ENCODE measurements at regions not wholly inside any gene's neighbourhood (a gene's known extent, or its start where the extent isn't known, plus 50 kb on each side); places are given as distances from the start of the nearest gene placed in this dataset.

DNA sequence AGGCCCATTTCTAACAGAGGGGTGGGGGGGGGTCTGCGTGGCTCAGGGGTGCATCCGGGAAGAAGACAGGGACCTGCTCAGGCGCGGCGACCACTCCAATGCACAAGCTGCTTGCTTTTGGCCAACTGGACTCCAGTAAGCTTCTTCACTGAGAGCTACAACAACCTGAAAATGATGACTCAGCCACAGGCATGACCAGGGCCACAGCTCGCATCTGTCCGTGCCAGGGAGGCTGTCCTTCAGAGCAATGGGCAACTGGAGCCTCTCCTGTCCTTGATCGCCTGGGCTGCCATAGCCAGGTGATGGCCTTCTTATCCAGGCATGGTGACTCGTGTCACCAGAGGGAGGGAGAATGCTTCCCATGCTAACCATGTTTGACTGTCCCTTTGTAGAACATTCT is 81.6 kb upstream of the RNF32 start:
- no peaks in the 10 kb centered on the region for H3K36me3 Mint-ChIP-seq

DNA sequence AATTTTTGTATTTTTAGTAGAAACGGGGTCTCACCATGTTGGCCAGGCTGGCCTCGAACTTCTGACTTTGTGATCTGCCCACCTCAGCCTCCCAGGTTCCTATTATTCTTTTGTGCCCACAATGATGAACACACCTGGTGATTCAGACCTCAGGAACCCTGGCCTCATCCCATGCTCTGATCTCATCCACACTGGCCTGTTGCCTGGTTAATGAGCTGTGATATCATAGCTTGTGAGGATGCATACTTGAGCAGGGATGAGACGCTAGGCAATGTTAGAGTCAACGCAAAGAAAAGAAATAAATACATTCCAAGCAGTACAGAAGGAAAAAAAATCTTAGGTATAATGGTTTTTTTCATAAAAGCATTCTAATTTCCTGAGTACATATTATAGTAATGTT is 82.4 kb upstream of the RNF32 start:
- no peak for ATAC-seq
- Mint-ChIP-seq H3K27ac (peak overlapping the region in 1 of 2 donors; percentile 36), H3K9me3 (peaks cover 0 to under 1% of the 10 kb centered on the region in 2 donors), H3K36me3 (no peaks in the 10 kb centered on the region)
- DNase-seq (ENCODE audit: low spot score in 2 of 2), result no peak

More for the DNA sequence above, 81.6 kb upstream of the RNF32 start:
- Mint-ChIP-seq H3K27ac (no peak overlapping the region), H3K9me3 (peaks cover 4 to 8% of the 10 kb centered on the region in 2 donors)
- ATAC-seq, result no peak
- DNase-seq (ENCODE audit: low spot score in 2 of 2), result no peak

DNA sequence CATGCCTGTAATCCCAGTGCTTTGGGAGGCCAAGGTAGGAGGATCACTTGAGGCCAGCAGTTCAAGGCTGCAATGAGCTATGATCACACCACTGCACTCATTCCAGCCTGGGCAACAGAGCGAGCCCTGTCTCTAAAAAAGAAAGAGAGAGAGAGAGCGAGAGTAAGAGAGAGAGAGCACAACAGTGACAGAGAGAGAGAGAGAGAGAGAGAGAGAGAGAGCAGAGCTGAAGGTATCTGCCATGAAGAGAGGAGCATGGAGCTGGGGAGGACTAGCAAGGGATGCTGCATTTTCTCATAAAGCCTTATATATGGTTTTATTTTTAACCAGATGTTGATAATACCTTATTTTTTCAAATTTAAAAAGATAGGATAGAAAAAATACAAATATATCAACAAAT is 84.5 kb upstream of the RNF32 start:
- ATAC-seq, result no peak
- Mint-ChIP-seq H3K9me3 (no peaks in the 10 kb centered on the region), H3K27ac (no peak overlapping the region), H3K36me3 (no peaks in the 10 kb centered on the region)
- DNase-seq (ENCODE audit: low spot score in 2 of 2), result no peak

DNA sequence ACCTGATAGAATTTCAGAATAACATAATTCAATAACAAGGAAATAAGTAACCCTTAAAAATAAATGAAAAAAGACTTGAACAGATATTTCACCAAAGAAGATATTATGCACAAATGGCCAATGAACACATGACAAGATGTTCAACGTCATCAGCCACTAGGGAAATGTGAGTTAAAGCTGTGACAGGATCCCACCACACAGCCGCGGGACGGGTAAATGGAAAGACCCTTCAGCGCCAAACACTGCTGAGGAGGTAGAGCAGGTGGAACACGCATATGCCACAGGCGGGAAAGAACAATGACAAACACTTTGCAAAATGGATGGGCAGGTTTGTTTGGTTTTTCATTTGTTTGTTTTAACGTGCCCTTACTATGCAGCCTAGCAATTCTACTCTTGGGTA is 86.1 kb upstream of the RNF32 start:
- no peaks in the 10 kb centered on the region for H3K36me3 Mint-ChIP-seq
- no peak overlapping the region for H3K27ac Mint-ChIP-seq
- H3K9me3 Mint-ChIP-seq, result peaks cover 0 to 2% of the 10 kb centered on the region in 2 donors
- no peak for ATAC-seq
- no peak for DNase-seq (ENCODE audit: low spot score in 2 of 2)

DNA sequence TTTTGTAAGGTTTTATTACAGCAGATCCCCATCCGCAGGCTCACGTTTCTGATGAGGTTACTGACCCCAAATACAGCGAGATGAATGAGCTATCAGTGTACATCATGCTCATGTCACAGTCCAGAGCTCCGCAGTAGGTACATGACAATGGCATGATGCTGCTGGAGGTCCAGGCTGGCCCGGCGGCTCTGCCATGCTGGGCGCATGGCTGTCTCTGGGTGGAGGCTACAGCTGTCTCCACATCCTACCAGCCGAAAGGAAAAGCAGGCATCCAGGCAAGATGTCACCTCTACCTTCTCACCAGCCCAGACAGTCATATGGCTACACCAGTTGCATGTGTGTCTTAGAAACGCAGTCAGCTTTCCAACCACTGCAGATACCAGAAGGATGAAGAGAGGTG is 90.9 kb upstream of the RNF32 start:
- no peak for ATAC-seq
- DNase-seq (ENCODE audit: low spot score in 2 of 2), result no peak
- Mint-ChIP-seq H3K27ac (no peak overlapping the region), H3K9me3 (peaks cover 7 to 9% of the 10 kb centered on the region in 2 donors), H3K36me3 (peaks cover 0 to 9% of the 10 kb centered on the region in 2 donors)

DNA sequence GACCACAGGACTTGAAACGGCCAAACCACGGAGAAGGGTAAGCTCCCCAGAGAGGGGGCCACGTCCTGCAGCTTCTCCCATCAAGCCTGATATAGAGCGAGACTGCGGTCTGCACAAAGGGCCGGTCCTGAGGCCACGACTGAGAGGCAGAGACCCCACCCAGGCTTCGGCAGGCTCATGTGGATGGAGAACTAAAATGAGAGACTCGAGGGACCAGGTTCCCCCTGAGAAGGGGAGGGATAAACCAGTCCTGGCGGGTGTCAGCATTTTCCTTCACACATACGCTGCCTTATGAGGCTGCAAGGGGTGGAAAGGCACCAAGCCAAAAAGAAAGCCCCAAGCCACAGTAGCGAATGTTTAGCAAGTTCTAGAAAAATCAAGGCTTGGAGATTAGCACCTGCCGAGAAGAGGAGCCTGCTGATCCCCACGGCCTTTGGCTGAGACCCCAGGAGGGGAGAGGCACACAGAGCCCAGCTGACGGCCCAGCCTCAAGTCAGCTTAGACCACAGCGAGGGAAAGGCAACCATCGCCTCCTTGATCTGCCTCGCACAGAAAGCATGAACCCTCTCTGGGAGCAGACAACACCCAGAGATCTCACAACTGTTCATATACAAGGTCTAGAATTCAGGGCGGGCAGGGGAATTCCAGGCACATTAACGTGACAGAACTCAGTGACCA is 92.6 kb upstream of the RNF32 start:
- DNase-seq (ENCODE audit: low spot score in 2 of 2), result no peak
- Mint-ChIP-seq H3K9me3 (peaks cover 7 to 9% of the 10 kb centered on the region in 2 donors), H3K36me3 (peaks cover 0 to 9% of the 10 kb centered on the region in 2 donors), H3K27ac (no peak overlapping the region)
- no peak for ATAC-seq

DNA sequence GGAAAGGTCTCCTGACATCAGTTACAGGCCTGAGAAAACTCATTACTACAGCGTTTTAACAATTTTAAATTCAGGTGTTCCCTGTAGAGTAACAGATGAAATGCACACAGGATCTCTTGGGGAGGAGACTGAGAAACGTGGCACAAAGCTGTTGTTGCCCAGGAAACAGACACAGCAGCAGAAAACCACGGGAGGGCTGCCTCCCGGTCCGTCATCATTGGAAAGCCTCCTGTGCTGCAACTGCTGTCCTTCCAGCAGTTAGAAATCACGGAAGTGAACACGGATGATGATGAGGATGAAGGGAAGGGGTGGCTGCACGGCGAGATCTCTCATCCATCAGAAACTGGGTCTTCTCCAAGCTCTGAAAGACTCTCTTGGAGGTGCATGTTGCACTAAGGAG is 94.6 kb upstream of the RNF32 start:
- Mint-ChIP-seq H3K27ac (no peak overlapping the region), H3K9me3 (peaks cover 7 to 9% of the 10 kb centered on the region in 2 donors), H3K36me3 (peaks cover 0 to 9% of the 10 kb centered on the region in 2 donors)
- no peak for DNase-seq (ENCODE audit: low spot score in 2 of 2)
- ATAC-seq, result no peak

DNA sequence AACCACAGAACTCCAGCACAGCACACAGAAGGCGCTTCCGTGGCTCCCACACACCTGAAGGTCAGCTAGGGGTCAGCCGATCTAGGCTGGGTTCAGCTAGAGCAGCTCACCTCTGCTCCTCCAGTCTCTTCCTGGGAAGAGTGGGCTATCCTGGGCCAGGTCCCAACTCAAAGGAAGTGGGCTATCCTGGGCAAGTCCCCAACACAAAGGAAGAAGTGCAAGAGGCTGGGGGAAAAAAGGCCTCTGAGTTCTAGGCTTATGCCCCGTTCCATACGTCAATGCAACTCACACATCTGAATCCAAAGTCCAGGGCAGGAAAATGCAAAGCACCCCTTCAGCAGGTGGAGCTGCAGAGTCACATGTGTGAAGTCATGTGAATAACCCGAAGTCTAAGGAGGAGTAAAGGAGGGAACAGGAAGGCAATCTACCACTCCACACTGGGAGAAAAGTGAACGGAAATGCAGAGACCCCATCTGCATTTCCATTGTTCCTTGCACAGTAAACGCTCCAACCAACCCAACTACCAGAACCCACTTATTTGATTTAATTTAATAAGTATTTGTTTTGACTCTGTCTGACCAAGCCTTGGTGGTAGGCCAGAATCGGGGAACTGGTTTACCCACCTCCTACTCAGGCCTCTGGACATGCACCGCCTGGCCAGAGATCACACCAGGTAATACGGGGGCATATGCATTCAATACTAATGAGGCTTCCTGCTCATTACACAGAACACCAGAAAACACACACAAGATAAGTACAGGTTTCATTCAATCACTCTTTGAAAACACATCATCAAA is 95.5 kb upstream of the RNF32 start:
- peaks cover 0 to 9% of the 10 kb centered on the region in 2 donors for H3K36me3 Mint-ChIP-seq

DNA sequence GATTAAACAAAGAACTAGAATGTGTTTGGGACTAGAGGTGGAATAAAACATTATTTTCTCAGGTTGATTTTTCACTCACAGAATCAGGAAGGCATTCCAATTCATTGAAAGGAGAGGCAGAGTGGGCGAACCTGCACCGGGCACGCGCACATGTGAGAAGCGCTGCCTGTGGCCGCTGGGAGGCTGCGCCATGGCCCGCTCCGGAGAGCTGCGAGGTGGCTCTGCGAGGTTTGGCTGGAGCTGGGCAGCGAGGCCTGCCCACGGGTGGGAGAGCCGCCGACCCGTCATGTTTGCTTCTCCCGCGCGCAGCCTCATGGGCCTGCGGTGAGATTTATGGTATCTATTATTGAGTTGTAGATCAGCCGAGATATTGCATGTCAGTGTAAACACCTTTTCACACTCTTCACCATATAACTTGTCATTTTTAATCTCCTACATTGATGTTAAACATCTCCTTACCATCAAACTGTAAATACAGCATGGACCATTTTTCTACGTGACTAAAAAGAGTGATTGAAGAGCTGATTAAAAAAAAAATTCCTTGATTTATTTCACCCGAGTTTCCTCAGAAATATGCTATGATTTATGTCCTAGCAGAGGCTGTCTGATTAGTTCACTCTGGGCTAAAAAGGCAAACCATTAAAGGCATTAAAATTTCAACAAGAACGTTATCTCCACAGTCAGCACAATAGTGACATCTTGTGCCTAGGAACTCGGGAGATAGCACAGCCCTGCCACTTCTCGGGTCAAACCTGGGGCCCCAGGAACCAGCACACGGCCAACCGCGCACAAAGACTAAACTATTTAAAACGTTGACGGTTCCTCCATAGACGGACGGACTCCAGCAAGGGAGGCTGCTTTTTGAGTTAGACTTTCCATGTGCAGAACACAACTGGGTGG is 96.6 kb upstream of the RNF32 start:
- DNase-seq (ENCODE audit: low spot score in 2 of 2) (no peak), ATAC-seq (no peak)
- Mint-ChIP-seq H3K9me3 (peaks cover 5 to 7% of the 10 kb centered on the region in 2 donors), H3K27ac (no peak overlapping the region), H3K36me3 (peaks cover 0 to 9% of the 10 kb centered on the region in 2 donors)

More for the DNA sequence above, 95.5 kb upstream of the RNF32 start:
- ATAC-seq, result no peak
- no peak for DNase-seq (ENCODE audit: low spot score in 2 of 2)
- Mint-ChIP-seq H3K9me3 (peaks cover 7 to 9% of the 10 kb centered on the region in 2 donors), H3K27ac (no peak overlapping the region)

DNA sequence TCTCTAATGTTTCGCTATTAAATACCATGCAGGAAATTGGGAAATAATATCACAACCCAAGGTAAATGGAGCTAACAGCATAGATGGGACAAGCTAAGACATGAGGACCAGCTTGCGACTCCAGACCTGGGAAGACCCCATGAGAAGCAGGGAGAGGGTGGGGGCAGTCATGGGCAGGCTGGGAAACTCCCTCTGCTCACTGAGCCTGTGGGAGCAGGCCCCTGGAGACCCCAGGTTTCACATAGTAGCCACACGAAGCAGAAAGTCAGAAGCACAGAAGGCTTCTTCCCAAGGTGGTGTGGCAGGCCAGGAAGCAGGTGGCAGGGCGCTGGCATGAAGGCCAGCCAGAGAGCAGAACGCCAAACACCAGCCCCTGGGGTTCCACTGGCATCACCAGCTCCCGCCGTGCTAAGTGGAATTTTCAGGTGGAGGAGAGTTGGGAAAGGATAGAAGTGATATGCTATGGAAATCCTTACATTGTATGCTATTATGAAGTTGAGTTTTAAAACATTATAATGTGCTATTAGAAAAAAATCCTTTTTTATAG is 99.9 kb upstream of the RNF32 start:
- no peak for ATAC-seq
- H3K36me3 Mint-ChIP-seq, result no peaks in the 10 kb centered on the region

DNA sequence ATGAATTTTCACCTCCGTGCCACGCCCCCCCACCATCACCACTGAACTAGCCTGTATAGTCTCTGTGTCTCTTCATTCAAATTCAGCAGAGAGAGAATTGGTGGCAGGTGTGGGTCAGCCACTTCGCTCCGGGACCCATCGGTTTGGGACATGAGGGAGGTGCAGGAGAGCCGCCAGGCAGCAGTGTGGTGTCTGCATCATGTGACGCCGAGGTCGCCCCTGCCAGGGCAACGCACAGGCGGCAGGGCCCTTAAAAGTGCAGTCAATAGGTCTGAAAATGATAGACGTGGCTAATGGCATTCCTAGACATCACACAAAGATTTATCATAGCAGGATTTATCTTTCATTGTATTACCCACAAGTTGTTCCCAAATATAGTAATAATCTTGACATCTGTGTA is 100.6 kb upstream of the RNF32 start:
- DNase-seq (ENCODE audit: low spot score in 2 of 2) (no peak), ATAC-seq (no peak)
- Mint-ChIP-seq H3K36me3 (no peaks in the 10 kb centered on the region), H3K9me3 (no peaks in the 10 kb centered on the region), H3K27ac (no peak overlapping the region)

More for the DNA sequence above, 99.9 kb upstream of the RNF32 start:
- H3K9me3 Mint-ChIP-seq, result no peaks in the 10 kb centered on the region
- DNase-seq (ENCODE audit: low spot score in 2 of 2), result no peak
- H3K27ac Mint-ChIP-seq, result no peak overlapping the region

DNA sequence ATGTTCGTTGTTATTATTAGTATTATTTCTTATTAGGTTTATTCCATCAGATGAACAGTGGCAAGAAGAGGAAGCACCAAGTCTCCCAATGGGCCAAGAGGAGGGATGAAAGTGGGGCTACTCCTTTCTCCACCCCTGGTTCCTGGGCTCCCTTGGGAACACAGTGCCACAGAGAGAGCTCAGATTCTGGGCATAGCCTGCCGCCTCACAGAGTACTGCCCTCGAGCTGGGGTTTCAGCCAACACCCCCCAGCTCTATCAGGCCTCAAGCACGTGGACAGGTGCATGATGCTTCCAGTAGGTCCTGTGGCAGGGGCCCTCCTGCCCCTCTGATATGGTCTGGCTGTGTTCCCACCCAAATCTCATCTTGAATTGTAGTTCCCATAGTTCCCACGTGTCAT is 103.6 kb upstream of the RNF32 start:
- Mint-ChIP-seq H3K9me3 (no peaks in the 10 kb centered on the region), H3K27ac (no peak overlapping the region), H3K36me3 (no peaks in the 10 kb centered on the region)
- ATAC-seq (no peak), DNase-seq (ENCODE audit: low spot score in 2 of 2) (no peak)

DNA sequence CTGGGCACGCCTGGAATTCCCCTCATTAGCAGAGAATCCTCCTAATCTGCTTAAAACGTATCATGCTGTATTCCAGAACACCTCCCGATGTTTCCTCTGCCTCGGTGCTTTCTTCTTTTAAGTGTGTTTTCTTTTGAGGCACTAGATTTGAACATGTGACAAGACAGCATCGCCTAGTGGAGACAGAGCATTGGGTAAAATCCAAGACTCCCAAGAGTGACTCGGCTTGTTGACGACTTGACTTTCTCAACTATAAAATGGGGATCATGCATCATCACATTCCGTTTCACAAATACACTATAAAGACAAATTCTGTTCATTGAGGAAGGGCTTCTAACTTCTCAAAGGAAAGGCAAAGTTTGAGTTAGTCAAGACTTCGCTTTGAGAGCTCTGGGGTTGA is 105.6 kb upstream of the RNF32 start:
- Mint-ChIP-seq H3K27ac (no peak overlapping the region), H3K9me3 (no peaks in the 10 kb centered on the region), H3K36me3 (no peaks in the 10 kb centered on the region)
- no peak for DNase-seq (ENCODE audit: low spot score in 2 of 2)
- no peak for ATAC-seq

DNA sequence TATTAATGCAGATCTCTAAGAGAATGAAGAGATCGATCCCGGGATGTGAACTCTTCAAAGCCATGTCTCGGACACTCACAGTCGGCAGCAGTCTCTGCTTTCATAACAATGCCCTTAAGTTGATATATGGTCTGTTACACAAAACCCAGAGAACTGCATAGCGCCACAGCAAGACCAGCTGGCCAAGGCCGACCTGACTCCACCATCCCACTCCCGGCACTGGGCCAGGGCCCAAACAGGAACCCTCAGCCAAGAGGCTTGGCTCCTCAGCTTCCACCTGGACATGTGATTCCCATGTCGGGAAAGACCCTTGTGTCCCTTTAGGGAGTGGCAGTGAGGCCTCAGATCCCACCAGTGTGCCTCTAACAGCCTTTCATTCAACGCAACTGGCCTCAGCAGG is 106.6 kb upstream of the RNF32 start:
- H3K36me3 Mint-ChIP-seq, result no peaks in the 10 kb centered on the region
- no peak for DNase-seq (ENCODE audit: low spot score in 2 of 2)
- H3K9me3 Mint-ChIP-seq, result no peaks in the 10 kb centered on the region
- H3K27ac Mint-ChIP-seq, result no peak overlapping the region
- ATAC-seq, result no peak

DNA sequence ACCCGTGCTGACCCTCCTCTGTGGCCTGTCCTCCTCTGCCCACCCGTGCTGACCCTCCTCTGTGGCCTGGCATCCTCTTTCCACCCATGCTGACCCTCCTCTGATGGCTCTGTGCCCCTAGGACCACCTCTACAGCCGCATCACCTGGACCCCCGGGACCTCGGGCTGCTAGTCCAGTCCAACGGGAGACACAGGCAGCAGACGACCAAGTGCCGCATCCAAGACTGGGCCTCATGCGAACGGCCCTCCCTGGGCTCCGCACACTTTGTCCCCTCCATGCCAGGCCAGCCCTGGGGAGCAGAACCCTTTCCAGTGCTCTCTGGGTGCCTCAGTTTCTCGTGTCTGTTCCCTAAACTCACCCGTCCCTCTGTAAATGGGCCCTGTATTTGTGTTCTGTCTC is 107.2 kb upstream of the RNF32 start:
- Mint-ChIP-seq H3K27ac (no peak overlapping the region), H3K36me3 (no peaks in the 10 kb centered on the region), H3K9me3 (no peaks in the 10 kb centered on the region)
- ATAC-seq (no peak), DNase-seq (ENCODE audit: low spot score in 2 of 2) (no peak)

DNA sequence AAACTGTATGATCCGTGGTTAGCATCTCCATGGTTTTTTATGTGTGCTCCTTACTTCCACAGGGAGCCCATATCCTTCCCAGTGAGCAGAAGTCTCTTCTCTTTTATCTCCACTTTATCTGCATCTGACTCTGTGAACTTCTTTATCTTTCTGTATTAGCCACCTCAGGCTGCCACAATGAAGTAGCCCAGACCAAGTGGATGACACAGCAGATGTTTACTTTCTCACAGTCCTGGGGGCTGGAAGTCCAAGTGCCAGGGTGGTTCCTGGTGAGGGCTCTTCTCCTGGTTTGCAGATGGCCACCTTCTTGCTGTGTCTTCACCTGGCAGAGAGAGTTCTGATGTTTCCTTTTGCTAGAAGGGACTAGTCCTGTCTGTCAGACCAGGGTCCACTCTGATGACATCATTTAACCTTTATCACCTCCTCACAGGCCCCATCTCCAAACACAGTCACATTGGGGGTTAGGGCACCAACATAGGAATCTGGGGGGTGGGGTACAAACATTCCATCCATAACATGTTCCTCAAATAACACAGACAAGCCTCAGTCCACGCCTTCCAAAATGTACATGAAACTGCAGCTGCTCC is 108.5 kb upstream of the RNF32 start:
- ATAC-seq (no peak), DNase-seq (ENCODE audit: low spot score in 2 of 2) (no peak)
- H3K36me3 Mint-ChIP-seq, result no peaks in the 10 kb centered on the region
- no peaks in the 10 kb centered on the region for H3K9me3 Mint-ChIP-seq
- H3K27ac Mint-ChIP-seq, result no peak overlapping the region
